HepG2 (cell line): ENCODE measurements at regions not wholly inside any gene's neighbourhood (a gene's known extent, or its start where the extent isn't known, plus 50 kb on each side); places are given as distances from the start of the nearest gene placed in this dataset.

Source experiments
- AGO1 ChIP-seq: fragments of 200-400 bp; formaldehyde crosslinking; IDR thresholded peaks from 2 replicates; pipeline ENCODE4 v1.6.1; 2017; ENCODE audit warnings: mild to moderate bottlenecking, low read depth, low read length, moderate library complexity; ENCODE audit not compliant: poor library complexity, severe bottlenecking
- ELF1 ChIP-seq: sonication (generic); formaldehyde crosslinking; IDR thresholded peaks from 2 replicates; pipeline ENCODE4 v1.4.0; 2020; ENCODE audit warnings: missing genetic modification reagents
- EZH2 ChIP-seq: conservative IDR thresholded peaks from 2 replicates; pipeline ENCODE4 v1.6.1; 2012; ENCODE audit warnings: mild to moderate bottlenecking, low read depth, low read length, moderate library complexity
- GPN1 ChIP-seq: sonication (generic); formaldehyde crosslinking; IDR thresholded peaks from 2 replicates; pipeline ENCODE4 v1.5.1; 2020; ENCODE audit warnings: missing genetic modification reagents, borderline replicate concordance
- HCFC1 ChIP-seq: fragments of 150-350 bp; IDR thresholded peaks from 2 replicates; pipeline ENCODE4 v1.6.1; 2014; ENCODE audit warnings: low read depth, low read length
- MYNN ChIP-seq: sonication (generic); formaldehyde crosslinking; IDR thresholded peaks from 2 replicates; pipeline ENCODE4 v1.4.0; 2020; ENCODE audit warnings: mild to moderate bottlenecking, low read depth, missing genetic modification reagents
- POLR2AphosphoS5 ChIP-seq: IDR thresholded peaks from 2 replicates; pipeline ENCODE4 v1.6.1; 2012; ENCODE audit warnings: low read depth, low read length
- REST ChIP-seq, 2 experiments: IDR thresholded peaks; 2 replicates each; pipeline ENCODE4 v1.6.1; 2011 to 2012; ENCODE audit warnings: low read length in 2 of 2, borderline replicate concordance in 1 of 2, low read depth in 1 of 2, mild to moderate bottlenecking in 1 of 2, moderate library complexity in 1 of 2
- ZFX ChIP-seq: sonication (generic); formaldehyde crosslinking; IDR thresholded peaks from 2 replicates; pipeline ENCODE4 v1.4.0; 2020; ENCODE audit warnings: mild to moderate bottlenecking, low read depth, missing genetic modification reagents, moderate library complexity

DNA sequence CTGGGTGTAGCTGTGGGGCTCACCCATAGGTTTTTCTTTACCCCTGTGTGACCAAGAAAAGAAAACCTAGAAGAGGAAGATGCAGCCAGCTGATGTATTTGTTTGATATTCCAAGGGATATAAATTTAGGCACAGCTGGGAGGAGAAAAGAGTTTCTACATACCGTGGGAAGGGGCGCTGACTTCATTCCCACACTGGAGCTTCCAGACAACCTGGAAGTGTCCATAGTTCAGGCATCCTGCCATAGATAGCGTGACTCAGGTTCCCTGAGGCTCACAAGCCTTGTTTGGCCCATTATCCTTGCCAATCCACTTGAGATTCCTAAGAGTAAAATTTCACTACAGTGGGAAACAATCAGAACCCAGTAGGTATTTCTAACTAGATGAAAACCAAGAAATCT, 371.7 kb upstream of the NRP1 start:
- no peak for TF ChIP-seq MYNN
- no peak for TF ChIP-seq REST (IDR thresholded peaks at IDR 0.05; ENCODE audit: borderline replicate concordance in 1 of 2, low read depth in 1 of 2, low read length in 2 of 2)
- TF ChIP-seq ELF1 = no peak
- TF ChIP-seq ZFX = no peak
- TF ChIP-seq HCFC1 = no peak
- TF ChIP-seq POLR2AphosphoS5 = no peak
- no peak for TF ChIP-seq GPN1 (CRISPR knock-in tag)
- no peak for TF ChIP-seq AGO1
- no peak for TF ChIP-seq EZH2
